ENCODE measurements at regions not wholly inside any gene's neighbourhood (a gene's known extent, or its start where the extent isn't known, plus 50 kb on each side); places are given as distances from the start of the nearest gene placed in this dataset.

DNA sequence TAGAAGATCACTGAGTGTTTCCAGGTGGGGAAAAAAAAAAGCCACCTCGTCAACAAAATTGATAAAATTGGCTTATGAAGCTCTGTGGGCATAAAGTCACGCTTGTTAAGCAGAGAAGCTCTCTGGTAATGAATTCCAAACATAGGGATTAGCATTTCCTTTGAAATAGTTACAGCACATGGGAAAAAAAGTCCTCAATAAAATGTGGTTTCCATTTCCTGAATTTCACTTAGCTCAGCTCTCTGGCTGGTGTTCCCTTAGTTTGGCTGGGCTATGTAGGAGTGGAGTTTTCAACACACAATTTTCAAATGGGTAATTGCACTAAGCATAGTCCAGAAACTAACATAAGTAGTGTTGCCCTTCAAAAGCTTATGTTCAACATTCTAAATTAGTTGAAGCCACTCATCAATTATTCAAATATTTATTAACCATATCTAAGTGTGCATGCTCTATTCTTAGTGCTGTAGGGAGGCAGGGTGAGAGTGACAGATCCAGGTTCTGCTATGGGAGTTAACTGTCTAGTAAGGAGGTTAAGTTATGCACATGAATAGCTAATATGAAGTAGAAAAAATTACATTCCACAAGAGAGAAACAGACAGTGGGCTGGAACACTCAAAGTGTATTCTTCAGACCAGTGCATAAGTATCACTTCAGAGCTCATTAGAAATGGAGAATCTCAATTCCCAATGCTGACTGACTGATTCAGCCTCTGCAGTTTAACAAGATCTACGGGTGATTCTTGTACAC is 445.7 kb downstream of the SMARCA1 start:
- DNase-seq = no peak

DNA sequence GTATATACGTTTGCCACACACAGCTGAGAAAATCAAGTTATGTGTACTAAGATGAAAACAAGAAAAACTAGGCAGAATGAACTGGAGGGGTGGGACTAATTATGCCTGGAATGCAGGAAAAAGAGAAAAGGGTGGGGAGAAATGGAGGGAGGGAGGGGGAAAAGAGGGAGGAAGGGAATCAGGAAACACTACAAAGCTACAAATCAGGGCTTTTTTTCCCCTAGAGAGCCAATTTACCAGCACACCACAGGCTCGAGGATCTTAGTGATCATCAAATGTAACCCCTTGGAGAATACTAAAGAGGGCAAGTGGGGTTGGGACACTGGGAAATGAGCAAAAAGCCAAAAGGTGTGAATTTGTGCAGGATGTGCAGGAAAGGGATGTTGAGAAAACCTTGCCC is 451.9 kb downstream of the SMARCA1 start:
- no peak for DNase-seq

- DNase-seq = no peak
These were observed 457.4 kb downstream of the SMARCA1 start for GRCh38 chrX:129065895-129066294.

GRCh38 chrX:129058405-129058804 is 464.9 kb downstream of the SMARCA1 start:
- DNase-seq = no peak

DNA sequence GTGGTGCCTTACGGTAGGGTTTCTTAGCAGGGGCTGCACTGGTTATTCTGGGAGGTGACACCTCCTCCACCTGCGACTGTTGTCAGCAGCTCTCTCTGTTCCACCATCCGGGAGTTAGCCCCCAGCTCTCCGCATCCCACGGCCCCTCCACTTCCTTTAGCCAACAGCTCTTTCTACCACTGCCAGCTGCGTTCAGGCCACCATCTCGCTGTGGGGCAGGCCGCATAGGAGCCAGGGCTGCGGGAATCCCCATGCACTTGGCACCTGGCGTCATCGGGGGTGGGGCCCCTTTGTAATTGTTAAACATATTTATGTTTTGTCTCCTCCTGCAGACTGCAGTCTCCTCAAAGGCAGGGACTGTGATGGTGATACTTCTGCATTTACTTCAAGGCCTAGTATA is 480.2 kb downstream of the SMARCA1 start:
- DNase-seq = no peak

GRCh38 chrX:129041319-129041718 is 482.0 kb downstream of the SMARCA1 start:
- no peak for DNase-seq

- DNase-seq = no peak
These were observed 483.2 kb downstream of the SMARCA1 start for GRCh38 chrX:129040124-129040523.

- DNase-seq = no peak
These were observed 484.1 kb downstream of the SMARCA1 start for GRCh38 chrX:129039176-129039575.

DNA sequence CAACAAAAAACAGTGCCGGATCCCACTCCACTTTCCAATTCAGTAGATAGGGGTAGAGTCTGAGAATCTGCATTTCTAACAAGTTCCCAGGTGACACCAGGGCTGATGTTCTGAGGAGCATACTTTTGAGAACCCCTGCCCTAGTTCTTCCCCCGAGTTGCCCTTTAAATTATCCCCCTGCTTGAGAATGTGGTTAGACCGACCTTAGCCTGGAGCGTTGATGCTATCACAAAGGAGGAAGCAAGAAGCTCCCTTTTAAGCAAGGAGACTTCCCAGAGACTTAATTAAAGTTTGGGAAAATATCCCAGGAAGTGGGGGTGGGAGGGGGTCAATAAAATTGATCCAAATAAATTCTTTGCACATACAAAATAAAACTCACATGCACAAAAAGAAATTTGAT is 485.9 kb downstream of the SMARCA1 start:
- no peak for DNase-seq

DNA sequence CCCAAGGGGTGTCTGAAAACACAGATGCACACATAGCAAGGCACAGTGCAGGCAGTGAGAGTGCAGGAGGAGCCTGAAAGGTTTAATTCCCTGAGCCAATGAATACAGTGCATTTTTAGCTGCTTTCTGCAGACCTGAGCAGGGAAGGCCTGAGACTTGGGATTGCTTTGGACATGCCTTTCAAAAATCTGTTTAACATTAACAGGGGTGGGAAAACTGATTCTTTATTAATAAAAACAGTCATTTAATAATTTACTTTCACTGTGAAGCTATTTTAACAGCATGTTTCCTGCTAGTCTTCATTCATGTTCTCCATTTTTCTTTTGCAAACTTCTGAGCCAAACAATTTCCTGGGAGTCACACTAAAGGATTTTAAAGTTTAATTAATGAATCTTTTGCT is 488.1 kb downstream of the SMARCA1 start:
- no peak for DNase-seq

DNA sequence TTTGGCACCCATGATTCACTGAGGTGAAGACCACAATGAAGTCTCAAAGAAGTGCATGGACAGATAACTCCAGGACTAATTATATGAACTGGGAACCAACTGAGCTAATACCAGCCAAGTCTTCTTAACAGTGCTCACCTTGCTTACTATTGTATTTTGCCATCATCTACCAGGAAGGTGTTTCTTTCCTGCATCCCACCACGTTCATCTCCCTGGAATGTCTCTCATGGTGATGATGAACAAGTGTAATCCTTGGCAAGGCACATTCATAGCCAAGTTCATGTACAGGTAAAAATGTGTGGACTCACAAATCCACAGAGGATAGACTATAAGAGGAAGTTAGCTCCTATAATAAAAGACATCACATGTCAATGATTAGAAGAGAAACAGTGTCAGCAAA is 489.1 kb downstream of the SMARCA1 start:
- no peak for DNase-seq

- DNase-seq = no peak
These were observed 497.1 kb downstream of the SMARCA1 start for GRCh38 chrX:129026202-129026601.

GRCh38 chrX:129025376-129025775 is 497.9 kb downstream of the SMARCA1 start:
- no peak for DNase-seq

- no peak for DNase-seq
These were observed 503.9 kb downstream of the SMARCA1 start for GRCh38 chrX:129019412-129019811.

- DNase-seq = no peak
These were observed 507.9 kb downstream of the SMARCA1 start for GRCh38 chrX:129015381-129015780.

- DNase-seq = no peak
These were observed 509.7 kb downstream of the SMARCA1 start for GRCh38 chrX:129013574-129013973.

- DNase-seq = no peak
These were observed 515.7 kb downstream of the SMARCA1 start for GRCh38 chrX:129007631-129008030.

DNA sequence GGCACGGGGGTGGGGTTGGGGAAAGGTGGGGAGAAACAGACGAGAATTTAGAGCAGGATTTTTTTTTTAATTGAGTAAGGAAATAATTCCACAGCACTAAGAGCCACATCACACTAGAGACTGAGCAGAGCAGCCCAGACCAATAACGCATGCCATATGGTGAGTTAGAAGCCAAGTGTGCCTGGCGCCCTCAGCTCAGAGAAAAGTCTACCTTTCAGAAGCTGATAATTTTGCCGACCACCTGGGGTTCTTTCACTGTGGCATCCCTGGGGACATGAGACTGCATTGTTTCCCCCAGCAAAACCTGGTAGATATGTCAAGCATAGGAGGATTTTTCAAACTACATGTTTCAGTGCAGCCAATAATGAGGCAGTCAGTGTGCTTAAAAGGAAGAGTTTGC is 516.8 kb downstream of the SMARCA1 start:
- DNase-seq = no peak

DNA sequence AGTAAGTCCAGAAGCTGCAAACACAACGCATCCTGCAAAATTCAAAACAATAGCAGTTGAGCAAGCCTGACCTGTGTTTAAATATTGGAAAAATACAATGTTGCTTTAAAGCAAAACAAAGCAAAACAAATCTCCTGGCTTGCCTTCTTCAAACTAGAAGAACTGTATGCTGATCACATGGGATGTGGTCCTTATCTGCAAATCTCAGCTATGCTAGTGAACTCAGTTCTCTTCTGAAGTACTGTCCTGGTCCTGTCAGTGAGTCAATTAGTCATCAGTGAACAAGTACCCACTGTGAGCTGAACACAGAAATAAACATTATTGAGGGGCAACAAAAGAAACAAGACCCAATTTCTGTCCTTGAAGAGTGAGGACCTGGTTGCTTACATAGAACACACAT is 522.5 kb downstream of the SMARCA1 start:
- DNase-seq = no peak

DNA sequence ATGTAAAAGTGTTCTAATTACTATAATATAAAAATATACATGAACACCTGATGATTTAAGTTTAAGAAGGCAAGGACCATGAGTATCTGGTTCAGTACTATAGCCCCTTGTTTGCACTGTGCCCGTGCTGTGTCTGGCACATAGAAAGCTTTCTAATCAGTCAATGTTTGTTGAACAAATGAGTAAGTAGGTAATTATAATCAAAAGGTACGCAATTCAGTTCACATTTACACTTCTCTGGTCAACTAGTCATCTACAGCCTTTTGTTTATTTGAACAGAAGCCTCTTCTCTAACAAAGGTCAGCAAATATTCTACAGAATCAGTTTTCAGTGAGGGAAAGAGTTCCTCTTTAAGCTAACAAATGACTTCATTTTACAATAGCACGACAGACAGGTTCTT is 523.3 kb downstream of the SMARCA1 start:
- DNase-seq = no peak

DNA sequence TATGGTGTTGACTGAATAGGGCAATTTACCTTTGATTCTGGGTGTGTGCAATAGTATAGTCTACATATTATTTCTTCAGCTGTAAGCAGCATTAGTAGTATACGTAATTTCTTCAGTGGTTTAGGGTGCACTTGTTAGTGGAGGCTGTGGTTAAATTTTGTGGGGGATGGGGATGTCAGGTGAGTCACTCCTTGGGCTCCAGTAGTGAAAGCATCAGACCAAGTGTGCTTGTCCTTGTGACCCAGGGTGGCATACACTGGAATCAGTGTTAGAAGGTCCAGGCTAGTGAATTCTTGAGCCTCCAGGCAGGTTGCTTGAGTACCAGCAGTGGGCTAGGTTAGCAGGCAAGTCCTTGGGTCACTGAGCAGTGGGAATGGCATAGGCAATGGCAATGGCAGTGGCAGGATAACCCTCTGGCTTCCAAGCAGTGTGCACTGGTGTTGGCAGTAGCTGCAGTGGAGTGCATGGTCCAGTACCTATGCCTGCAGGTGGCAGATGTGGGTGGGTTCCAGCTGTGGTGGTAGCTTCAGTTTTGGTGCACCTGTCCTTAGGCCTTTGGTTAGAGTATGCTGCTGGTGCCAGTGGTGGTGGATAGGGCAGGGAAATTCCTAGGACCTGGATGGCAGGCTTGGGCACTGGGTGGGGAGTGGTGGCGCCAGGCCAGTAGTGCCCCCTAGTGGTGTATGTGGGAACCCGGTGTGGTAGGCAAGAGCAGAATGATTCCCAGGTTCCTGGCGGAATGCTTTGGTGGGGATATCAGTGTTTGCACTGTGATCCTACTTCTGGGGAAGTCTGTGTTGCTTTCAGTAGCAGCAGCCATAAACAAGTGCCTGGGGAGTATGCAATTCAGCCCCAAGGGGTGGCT is 531.0 kb downstream of the SMARCA1 start:
- no peak for DNase-seq

DNA sequence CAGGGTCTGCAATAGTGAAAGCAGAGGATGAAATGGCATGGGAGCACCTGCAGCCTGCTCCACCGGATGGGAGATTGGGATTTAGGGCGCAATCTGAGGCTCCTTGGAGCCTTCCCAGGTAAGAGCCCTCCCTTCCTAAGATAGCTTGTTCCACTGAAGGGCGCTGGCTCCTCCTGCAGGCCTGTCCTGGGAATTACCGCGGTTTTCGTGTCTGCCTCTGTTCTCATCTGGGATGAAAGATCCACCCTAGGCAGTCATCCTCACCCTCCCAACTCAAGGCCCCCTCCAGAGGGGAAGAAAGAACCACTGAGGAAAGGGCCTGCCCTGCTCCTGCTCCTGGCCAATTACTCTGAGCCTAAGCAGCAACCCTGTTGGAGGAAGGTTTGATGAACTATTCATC is 547.5 kb downstream of the SMARCA1 start:
- no peak for DNase-seq

- no peak for DNase-seq
These were observed 550.3 kb downstream of the SMARCA1 start for GRCh38 chrX:128973033-128973432.

GRCh38 chrX:128961290-128961689 is 562.0 kb downstream of the SMARCA1 start:
- DNase-seq = no peak

Measured in GOT3 (cell line).